ENCODE measurements at regions not wholly inside any gene's neighbourhood (a gene's known extent, or its start where the extent isn't known, plus 50 kb on each side); places are given as distances from the start of the nearest gene placed in this dataset.

GRCh38 chr16:51450909-51451308, 299.8 kb upstream of the SALL1 start:
- no peaks in the 10 kb centered on the region for H3K4me1 ChIP-seq (ENCODE audit: control extremely low read depth in 1 of 4, control insufficient read depth in 4 of 4, insufficient read depth in 4 of 4, low read length in 3 of 4)
- H3K27ac ChIP-seq (ENCODE audit: insufficient read depth in 1 of 2, low read depth in 1 of 2, low read length in 2 of 2, poor library complexity in 1 of 2, severe bottlenecking in 2 of 2), result no peak overlapping the region
- no peaks in the 10 kb centered on the region for H3K36me3 ChIP-seq (ENCODE audit: control insufficient read depth in 4 of 4, insufficient read depth in 4 of 4, low read length in 3 of 4)
- H3K27me3 ChIP-seq (replicated peaks in 2 of 5; ENCODE audit: control insufficient read depth in 4 of 5, insufficient read depth in 5 of 5, low read length in 4 of 5), result no peaks in the 10 kb centered on the region
- ChIA-PET CTCF (no interaction called here), POLR2A (no interaction called here)
- WGBS (ENCODE audit: insufficient coverage), result no CpG with 5 or more reads among the region's 3 CpGs
- no peak for DNase-seq
- no peaks in the 10 kb centered on the region for H3K9me3 ChIP-seq (ENCODE audit: control extremely low read depth in 1 of 5, control insufficient read depth in 4 of 5, insufficient read depth in 2 of 5, low read depth in 1 of 5, low read length in 4 of 5)
- H3K4me3 ChIP-seq (ENCODE audit: control insufficient read depth in 1 of 7, extremely low read depth in 1 of 7, insufficient read depth in 4 of 7, low read depth in 2 of 7, low read length in 6 of 7), result no peak overlapping the region

DNA sequence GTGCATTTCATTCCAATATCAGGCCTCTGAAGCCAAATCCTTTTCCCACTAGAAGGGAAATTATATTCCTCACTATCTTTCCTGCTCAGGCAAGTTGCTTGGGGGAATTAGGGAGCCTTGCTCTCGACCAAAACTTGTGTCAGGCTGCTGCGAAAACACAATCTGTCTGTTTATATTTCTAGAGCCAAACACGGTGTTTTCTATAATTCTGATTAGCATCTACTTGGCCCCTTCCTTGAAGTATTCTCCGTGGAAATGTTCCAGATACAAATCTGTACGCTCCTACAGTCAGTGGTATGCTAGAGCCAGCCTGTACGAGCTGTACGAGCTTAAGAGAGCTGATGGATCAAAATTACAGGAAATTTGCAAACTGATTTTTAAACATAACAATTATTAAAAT, 299.3 kb upstream of the SALL1 start:
- H3K27me3 ChIP-seq (replicated peaks in 2 of 5; ENCODE audit: control insufficient read depth in 4 of 5, insufficient read depth in 5 of 5, low read length in 4 of 5), result no peaks in the 10 kb centered on the region
- POLR2A ChIA-PET, result no interaction called here
- H3K27ac ChIP-seq (ENCODE audit: insufficient read depth in 1 of 2, low read depth in 1 of 2, low read length in 2 of 2, poor library complexity in 1 of 2, severe bottlenecking in 2 of 2), result no peak overlapping the region
- no peak overlapping the region for H3K4me3 ChIP-seq (ENCODE audit: control insufficient read depth in 1 of 7, extremely low read depth in 1 of 7, insufficient read depth in 4 of 7, low read depth in 2 of 7, low read length in 6 of 7)
- 38% methylated on average over 4 of the region's 7 CpGs for WGBS (ENCODE audit: insufficient coverage)
- no peaks in the 10 kb centered on the region for H3K4me1 ChIP-seq (ENCODE audit: control extremely low read depth in 1 of 4, control insufficient read depth in 4 of 4, insufficient read depth in 4 of 4, low read length in 3 of 4)
- no peaks in the 10 kb centered on the region for H3K36me3 ChIP-seq (ENCODE audit: control insufficient read depth in 4 of 4, insufficient read depth in 4 of 4, low read length in 3 of 4)
- CTCF ChIA-PET, result no interaction called here
- H3K9me3 ChIP-seq (ENCODE audit: control extremely low read depth in 1 of 5, control insufficient read depth in 4 of 5, insufficient read depth in 2 of 5, low read depth in 1 of 5, low read length in 4 of 5), result no peaks in the 10 kb centered on the region
- no peak for DNase-seq

DNA sequence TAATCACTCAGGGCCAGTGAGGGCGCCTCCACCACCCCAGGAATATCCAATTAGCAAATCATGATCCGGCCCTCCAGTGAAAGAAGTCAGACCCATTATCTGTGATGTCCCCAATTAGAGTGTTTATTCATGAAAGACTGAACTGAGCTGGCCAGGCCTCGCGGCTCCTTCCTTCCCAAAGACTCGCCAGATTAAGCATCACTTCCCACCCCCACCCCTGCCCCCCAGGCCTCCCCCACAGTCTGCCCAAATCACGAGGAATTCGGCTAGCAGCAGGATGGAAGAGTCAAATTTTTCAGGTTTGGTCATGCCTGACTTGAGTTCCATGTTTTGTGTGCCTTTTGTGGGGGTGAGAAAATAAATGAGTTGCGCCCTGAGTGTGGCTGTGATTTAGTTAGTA, 298.4 kb upstream of the SALL1 start:
- Histone ChIP-seq H3K27me3 (replicated peaks in 2 of 5; ENCODE audit: control insufficient read depth in 4 of 5, insufficient read depth in 5 of 5, low read length in 4 of 5) (no peaks in the 10 kb centered on the region), H3K9me3 (ENCODE audit: control extremely low read depth in 1 of 5, control insufficient read depth in 4 of 5, insufficient read depth in 2 of 5, low read depth in 1 of 5, low read length in 4 of 5) (no peaks in the 10 kb centered on the region), H3K36me3 (ENCODE audit: control insufficient read depth in 4 of 4, insufficient read depth in 4 of 4, low read length in 3 of 4) (no peaks in the 10 kb centered on the region), H3K4me3 (ENCODE audit: control insufficient read depth in 1 of 7, extremely low read depth in 1 of 7, insufficient read depth in 4 of 7, low read depth in 2 of 7, low read length in 6 of 7) (no peak overlapping the region), H3K4me1 (ENCODE audit: control extremely low read depth in 1 of 4, control insufficient read depth in 4 of 4, insufficient read depth in 4 of 4, low read length in 3 of 4) (no peaks in the 10 kb centered on the region), H3K27ac (ENCODE audit: insufficient read depth in 1 of 2, low read depth in 1 of 2, low read length in 2 of 2, poor library complexity in 1 of 2, severe bottlenecking in 2 of 2) (no peak overlapping the region)
- WGBS (ENCODE audit: insufficient coverage), result 75% methylated on average over 3 of the region's 8 CpGs
- ChIA-PET POLR2A (no interaction called here), CTCF (no interaction called here)
- DNase-seq, result no peak

DNA sequence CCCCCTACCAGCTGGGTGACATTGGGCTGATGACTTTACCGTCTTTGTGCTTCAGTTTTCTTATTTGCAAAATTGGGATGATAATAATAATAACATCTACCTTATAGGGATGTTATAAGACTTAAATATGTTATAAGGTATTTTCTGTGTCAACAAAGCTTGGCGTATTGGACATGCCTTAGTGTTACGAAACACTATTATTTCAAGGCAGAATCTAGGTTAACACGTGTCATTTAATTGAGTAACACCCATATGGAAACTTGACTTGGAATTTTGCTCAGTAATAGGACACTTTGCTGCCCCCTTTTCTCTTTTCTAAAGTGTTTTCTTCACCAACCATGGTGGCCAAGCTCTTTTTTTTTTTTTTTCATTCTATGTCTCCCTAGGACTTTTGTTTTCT, 294.2 kb upstream of the SALL1 start:
- Histone ChIP-seq H3K27me3 (replicated peaks in 2 of 5; ENCODE audit: control insufficient read depth in 4 of 5, insufficient read depth in 5 of 5, low read length in 4 of 5) (peaks cover 3 to 14% (median 8%) of the 10 kb centered on the region in 5 experiments), H3K4me1 (ENCODE audit: control extremely low read depth in 1 of 4, control insufficient read depth in 4 of 4, insufficient read depth in 4 of 4, low read length in 3 of 4) (no peaks in the 10 kb centered on the region), H3K4me3 (ENCODE audit: control insufficient read depth in 1 of 7, extremely low read depth in 1 of 7, insufficient read depth in 4 of 7, low read depth in 2 of 7, low read length in 6 of 7) (no peak overlapping the region), H3K9me3 (ENCODE audit: control extremely low read depth in 1 of 5, control insufficient read depth in 4 of 5, insufficient read depth in 2 of 5, low read depth in 1 of 5, low read length in 4 of 5) (no peaks in the 10 kb centered on the region), H3K27ac (ENCODE audit: insufficient read depth in 1 of 2, low read depth in 1 of 2, low read length in 2 of 2, poor library complexity in 1 of 2, severe bottlenecking in 2 of 2) (no peak overlapping the region), H3K36me3 (ENCODE audit: control insufficient read depth in 4 of 4, insufficient read depth in 4 of 4, low read length in 3 of 4) (no peaks in the 10 kb centered on the region)
- ChIA-PET CTCF (no interaction called here), POLR2A (no interaction called here)
- WGBS (ENCODE audit: insufficient coverage), result 94% methylated on average over 2 of the region's 4 CpGs
- DNase-seq, result no peak

GRCh38 chr16:51443934-51444333, 292.9 kb upstream of the SALL1 start:
- POLR2A ChIA-PET, result no interaction called here
- H3K4me1 ChIP-seq (ENCODE audit: control extremely low read depth in 1 of 4, control insufficient read depth in 4 of 4, insufficient read depth in 4 of 4, low read length in 3 of 4), result no peaks in the 10 kb centered on the region
- WGBS (ENCODE audit: insufficient coverage), result 88% methylated on average over 1 of the region's 1 CpG

GRCh38 chr16:51442141-51442870, 291.2 kb upstream of the SALL1 start:
- POLR2A ChIA-PET, result no interaction called here

More at GRCh38 chr16:51443934-51444333, 292.9 kb upstream of the SALL1 start:
- H3K4me3 ChIP-seq (ENCODE audit: control insufficient read depth in 1 of 7, extremely low read depth in 1 of 7, insufficient read depth in 4 of 7, low read depth in 2 of 7, low read length in 6 of 7), result no peak overlapping the region
- no peak for DNase-seq
- CTCF ChIA-PET, result no interaction called here
- H3K36me3 ChIP-seq (ENCODE audit: control insufficient read depth in 4 of 4, insufficient read depth in 4 of 4, low read length in 3 of 4), result no peaks in the 10 kb centered on the region
- no peak overlapping the region for H3K27ac ChIP-seq (ENCODE audit: insufficient read depth in 1 of 2, low read depth in 1 of 2, low read length in 2 of 2, poor library complexity in 1 of 2, severe bottlenecking in 2 of 2)
- H3K9me3 ChIP-seq (ENCODE audit: control extremely low read depth in 1 of 5, control insufficient read depth in 4 of 5, insufficient read depth in 2 of 5, low read depth in 1 of 5, low read length in 4 of 5), result no peaks in the 10 kb centered on the region
- peaks cover 7 to 25% (median 14%) of the 10 kb centered on the region in 5 experiments for H3K27me3 ChIP-seq (replicated peaks in 2 of 5; ENCODE audit: control insufficient read depth in 4 of 5, insufficient read depth in 5 of 5, low read length in 4 of 5)

GRCh38 chr16:51440131-51440889, 289.2 kb upstream of the SALL1 start:
- WGBS (ENCODE audit: insufficient coverage), result 33% methylated on average over 13 of the region's 14 CpGs
- Histone ChIP-seq H3K4me3 (ENCODE audit: control insufficient read depth in 1 of 7, extremely low read depth in 1 of 7, insufficient read depth in 4 of 7, low read depth in 2 of 7, low read length in 6 of 7) (no peak overlapping the region), H3K36me3 (ENCODE audit: control insufficient read depth in 4 of 4, insufficient read depth in 4 of 4, low read length in 3 of 4) (no peaks in the 10 kb centered on the region), H3K9me3 (ENCODE audit: control extremely low read depth in 1 of 5, control insufficient read depth in 4 of 5, insufficient read depth in 2 of 5, low read depth in 1 of 5, low read length in 4 of 5) (no peaks in the 10 kb centered on the region), H3K27me3 (replicated peaks in 2 of 5; ENCODE audit: control insufficient read depth in 4 of 5, insufficient read depth in 5 of 5, low read length in 4 of 5) (peaks cover 7 to 25% (median 14%) of the 10 kb centered on the region in 5 experiments), H3K4me1 (ENCODE audit: control extremely low read depth in 1 of 4, control insufficient read depth in 4 of 4, insufficient read depth in 4 of 4, low read length in 3 of 4) (no peaks in the 10 kb centered on the region), H3K27ac (ENCODE audit: insufficient read depth in 1 of 2, low read depth in 1 of 2, low read length in 2 of 2, poor library complexity in 1 of 2, severe bottlenecking in 2 of 2) (no peak overlapping the region)
- DNase-seq, result no peak
- ChIA-PET POLR2A (no interaction called here), CTCF (no interaction called here)

More at GRCh38 chr16:51442141-51442870, 291.2 kb upstream of the SALL1 start:
- Histone ChIP-seq H3K27ac (ENCODE audit: insufficient read depth in 1 of 2, low read depth in 1 of 2, low read length in 2 of 2, poor library complexity in 1 of 2, severe bottlenecking in 2 of 2) (no peak overlapping the region), H3K4me1 (ENCODE audit: control extremely low read depth in 1 of 4, control insufficient read depth in 4 of 4, insufficient read depth in 4 of 4, low read length in 3 of 4) (no peaks in the 10 kb centered on the region), H3K27me3 (replicated peaks in 2 of 5; ENCODE audit: control insufficient read depth in 4 of 5, insufficient read depth in 5 of 5, low read length in 4 of 5) (peaks cover 7 to 25% (median 14%) of the 10 kb centered on the region in 5 experiments), H3K9me3 (ENCODE audit: control extremely low read depth in 1 of 5, control insufficient read depth in 4 of 5, insufficient read depth in 2 of 5, low read depth in 1 of 5, low read length in 4 of 5) (no peaks in the 10 kb centered on the region), H3K36me3 (ENCODE audit: control insufficient read depth in 4 of 4, insufficient read depth in 4 of 4, low read length in 3 of 4) (no peaks in the 10 kb centered on the region), H3K4me3 (ENCODE audit: control insufficient read depth in 1 of 7, extremely low read depth in 1 of 7, insufficient read depth in 4 of 7, low read depth in 2 of 7, low read length in 6 of 7) (no peak overlapping the region)
- 67% methylated on average over 5 of the region's 8 CpGs for WGBS (ENCODE audit: insufficient coverage)
- DNase-seq, result no peak
- CTCF ChIA-PET, result no interaction called here

All from common myeloid progenitor, CD34-positive (primary cell).